Loucy (cell line): ENCODE measurements at regions not wholly inside any gene's neighbourhood (a gene's known extent, or its start where the extent isn't known, plus 50 kb on each side); places are given as distances from the start of the nearest gene placed in this dataset.

Experiments used
- H2AFZ ChIP-seq: fragments of 200-600 bp; sonication (generic); 2 replicates; pipeline ENCODE4 v1.6.0; 2016; ENCODE audit warnings: antibody characterized with exemption, mild to moderate bottlenecking, low read length, moderate library complexity
- H3F3A ChIP-seq: fragments of 200-600 bp; 2 replicates; pipeline ENCODE4 v1.6.0; 2016; ENCODE audit warnings: antibody characterized with exemption, low read depth, mild to moderate bottlenecking
- H3K27me3 ChIP-seq: fragments of 200-600 bp; sonication (generic); 2 replicates; pipeline ENCODE4 v1.6.1; 2014; ENCODE audit warnings: low read length, mild to moderate bottlenecking; ENCODE audit not compliant: insufficient read depth, poor library complexity, severe bottlenecking
- H3K36me3 ChIP-seq: fragments of 200-600 bp; sonication (generic); 2 replicates; pipeline ENCODE4 v1.6.1; 2016; ENCODE audit warnings: low read length; ENCODE audit not compliant: insufficient read depth
- H3K4me1 ChIP-seq: fragments of 200-600 bp; sonication (generic); 2 replicates; pipeline ENCODE4 v1.5.1; 2014; ENCODE audit warnings: low read length, mild to moderate bottlenecking; ENCODE audit not compliant: insufficient read depth, poor library complexity, severe bottlenecking
- H3K4me2 ChIP-seq: fragments of 200-600 bp; sonication (generic); 2 replicates; pipeline ENCODE4 v1.6.0; 2014; ENCODE audit warnings: antibody characterized with exemption, low read length, low read depth, mild to moderate bottlenecking; ENCODE audit not compliant: poor library complexity, severe bottlenecking
- H3K4me3 ChIP-seq: fragments of 200-600 bp; sonication (generic); 2 replicates; pipeline ENCODE4 v1.5.1; 2014; ENCODE audit warnings: low read length, mild to moderate bottlenecking, mixed read lengths; ENCODE audit not compliant: poor library complexity, severe bottlenecking
- H3K79me2 ChIP-seq: fragments of 200-600 bp; sonication (generic); 2 replicates; pipeline ENCODE4 v1.6.1; 2014; ENCODE audit warnings: low read length; ENCODE audit not compliant: insufficient read depth
- H3K9ac ChIP-seq: fragments of 200-600 bp; sonication (generic); 2 replicates; pipeline ENCODE4 v1.6.0; 2014; ENCODE audit warnings: mild to moderate bottlenecking, low read depth, low read length, moderate library complexity; ENCODE audit not compliant: poor library complexity, severe bottlenecking
- H3K9me2 ChIP-seq: fragments of 200-600 bp; sonication (generic); replicated peaks from 2 replicates; pipeline ENCODE4 v1.6.1; 2016; ENCODE audit warnings: low read depth, low read length, mixed read lengths
- H3K9me3 ChIP-seq: fragments of 200-600 bp; sonication (generic); 2 replicates; pipeline ENCODE4 v1.6.1; 2014; ENCODE audit warnings: mild to moderate bottlenecking, antibody characterized with exemption, low read length, low read depth; ENCODE audit not compliant: insufficient read depth
- H4K20me1 ChIP-seq: fragments of 200-600 bp; sonication (generic); 2 replicates; pipeline ENCODE4 v1.6.0; 2014; ENCODE audit warnings: antibody characterized with exemption, low read length, mild to moderate bottlenecking; ENCODE audit not compliant: insufficient read depth, poor library complexity, severe bottlenecking
- CTCF ChIP-seq: fragments of 200-600 bp; sonication (generic); conservative IDR thresholded peaks from 2 replicates; pipeline ENCODE4 v1.5.1; 2014; ENCODE audit warnings: mild to moderate bottlenecking, antibody characterized with exemption, low read length
- EZH2phosphoT487 ChIP-seq: fragments of 200-600 bp; IDR thresholded peaks from 2 replicates; pipeline ENCODE4 v1.6.1; 2018; ENCODE audit warnings: antibody characterized with exemption, mild to moderate bottlenecking, moderate library complexity, borderline replicate concordance

DNA sequence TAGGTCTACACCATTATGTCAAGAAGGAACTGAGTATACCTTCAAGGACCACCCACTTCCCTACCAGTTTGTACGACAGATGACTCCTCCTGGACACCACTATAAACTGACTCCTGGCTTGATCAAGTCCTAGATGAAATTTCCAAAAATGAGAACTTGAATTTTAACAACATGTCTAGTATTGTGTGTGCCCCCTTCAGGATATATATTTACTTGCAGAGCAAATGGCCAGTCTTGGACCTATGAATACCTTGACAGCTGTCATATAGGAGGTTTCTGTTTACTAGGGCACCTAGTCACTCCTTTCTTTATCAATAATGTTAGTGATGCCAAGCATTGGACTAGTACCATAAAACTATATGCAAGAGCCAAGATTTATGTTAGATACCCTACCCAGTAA, 94.1 kb upstream of the TMEM26 start:
- no peaks in the 10 kb centered on the region for H3K9me3 ChIP-seq
- H3K4me1 ChIP-seq, result peaks cover 2% of the 10 kb centered on the region
- H3K4me3 ChIP-seq, result no peak overlapping the region
- no peaks in the 10 kb centered on the region for H3K79me2 ChIP-seq
- H4K20me1 ChIP-seq, result no peaks in the 10 kb centered on the region
- H3K9ac ChIP-seq, result no peak overlapping the region
- no peak overlapping the region for H3K4me2 ChIP-seq
- TF ChIP-seq CTCF, result peak; percentile 47
- no peak for TF ChIP-seq EZH2phosphoT487
- no peak overlapping the region for H2AFZ ChIP-seq
- no peaks in the 10 kb centered on the region for H3K9me2 ChIP-seq
- H3F3A ChIP-seq, result no peaks in the 10 kb centered on the region
- no peaks in the 10 kb centered on the region for H3K36me3 ChIP-seq
- no peaks in the 10 kb centered on the region for H3K27me3 ChIP-seq

DNA sequence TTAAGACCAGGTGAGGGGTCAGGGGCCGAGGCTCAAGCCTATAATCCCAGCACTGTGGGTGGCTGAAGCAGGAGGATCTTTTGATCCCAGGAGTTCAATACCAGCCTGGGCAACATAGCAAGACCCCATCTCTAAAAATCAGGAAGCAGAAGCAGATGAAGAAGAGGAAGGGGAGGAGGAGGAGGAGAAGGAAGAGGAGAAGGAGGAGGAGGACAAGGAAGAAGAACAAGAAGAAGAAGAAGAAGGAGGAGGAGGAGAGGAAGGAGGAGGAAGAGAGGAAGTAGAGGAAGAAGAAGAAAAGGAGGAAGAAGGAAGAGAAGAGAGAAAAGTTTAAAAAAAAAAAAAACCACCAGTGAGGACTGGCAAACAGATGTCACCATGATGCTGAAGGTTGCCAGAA, 92.0 kb upstream of the TMEM26 start:
- no peaks in the 10 kb centered on the region for H4K20me1 ChIP-seq
- no peaks in the 10 kb centered on the region for H3K27me3 ChIP-seq
- no peaks in the 10 kb centered on the region for H3F3A ChIP-seq
- no peak overlapping the region for H2AFZ ChIP-seq
- H3K36me3 ChIP-seq, result no peaks in the 10 kb centered on the region
- no peak overlapping the region for H3K4me2 ChIP-seq
- no peaks in the 10 kb centered on the region for H3K79me2 ChIP-seq
- H3K4me3 ChIP-seq, result no peak overlapping the region
- H3K9ac ChIP-seq, result no peak overlapping the region
- no peaks in the 10 kb centered on the region for H3K9me3 ChIP-seq
- H3K9me2 ChIP-seq, result no peaks in the 10 kb centered on the region
- peaks cover 6% of the 10 kb centered on the region for H3K4me1 ChIP-seq
- TF ChIP-seq EZH2phosphoT487 (no peak), CTCF (no peak)

GRCh38 chr10:61543831-61544230, 90.7 kb upstream of the TMEM26 start:
- no peak overlapping the region for H3K4me2 ChIP-seq
- no peaks in the 10 kb centered on the region for H3K79me2 ChIP-seq
- H3K27me3 ChIP-seq, result no peaks in the 10 kb centered on the region
- H3K9me3 ChIP-seq, result no peaks in the 10 kb centered on the region
- TF ChIP-seq CTCF (no peak), EZH2phosphoT487 (no peak)
- H3K9ac ChIP-seq, result no peak overlapping the region
- H3K4me1 ChIP-seq, result peaks cover 6% of the 10 kb centered on the region
- no peaks in the 10 kb centered on the region for H3K36me3 ChIP-seq
- no peaks in the 10 kb centered on the region for H4K20me1 ChIP-seq
- H3K9me2 ChIP-seq, result no peaks in the 10 kb centered on the region
- no peaks in the 10 kb centered on the region for H3F3A ChIP-seq
- no peak overlapping the region for H2AFZ ChIP-seq
- no peak overlapping the region for H3K4me3 ChIP-seq
